MG63 (cell line): ENCODE measurements at regions not wholly inside any gene's neighbourhood (a gene's known extent, or its start where the extent isn't known, plus 50 kb on each side); places are given as distances from the start of the nearest gene placed in this dataset.
A peak's percentile ranks its signal among the peaks of the same experiment; 100 is the strongest.

ENCODE experiments used
- DNase-seq: peaks from one replicate; pipeline ENCODE4 v3.0.0-alpha.2; 2020
- H3K27me3 ChIP-seq: fragments of 250-450 bp; sonication (Bioruptor Pico); 2 replicates; pipeline ENCODE4 v1.5.1; 2020; ENCODE audit warnings: mild to moderate bottlenecking, moderate library complexity
- H3K36me3 ChIP-seq: fragments of 250-450 bp; sonication (Bioruptor Pico); 2 replicates; pipeline ENCODE4 v1.5.1; 2020; ENCODE audit warnings: mild to moderate bottlenecking, moderate library complexity
- H3K4me3 ChIP-seq: fragments of 250-450 bp; sonication (Bioruptor Pico); 2 replicates; pipeline ENCODE4 v1.5.1; 2020; ENCODE audit warnings: mild to moderate bottlenecking, moderate library complexity
- H3K9me3 ChIP-seq: fragments of 250-450 bp; sonication (Bioruptor Pico); 2 replicates; pipeline ENCODE4 v1.5.1; 2020; ENCODE audit warnings: mild to moderate bottlenecking, moderate library complexity

- H3K27me3 ChIP-seq: 0 out of 2 replicates have a peak, but pooled peaks cover 2% of the 10 kb centered on the region
- no peaks in the 10 kb centered on the region for H3K9me3 ChIP-seq
- no peak overlapping the region for H3K4me3 ChIP-seq
- H3K36me3 ChIP-seq: no peaks in the 10 kb centered on the region
- DNase-seq: no peak
These were observed 413.0 kb upstream of the ADARB2 start for GRCh38 chr10:2150288-2150687.

GRCh38 chr10:2145926-2146478 is 408.7 kb upstream of the ADARB2 start:
- no peak for DNase-seq
- Histone ChIP-seq H3K9me3 (no peaks in the 10 kb centered on the region), H3K27me3 (0 out of 2 replicates have a peak, but pooled peaks cover 2% of the 10 kb centered on the region), H3K4me3 (no peak overlapping the region), H3K36me3 (no peaks in the 10 kb centered on the region)

DNA sequence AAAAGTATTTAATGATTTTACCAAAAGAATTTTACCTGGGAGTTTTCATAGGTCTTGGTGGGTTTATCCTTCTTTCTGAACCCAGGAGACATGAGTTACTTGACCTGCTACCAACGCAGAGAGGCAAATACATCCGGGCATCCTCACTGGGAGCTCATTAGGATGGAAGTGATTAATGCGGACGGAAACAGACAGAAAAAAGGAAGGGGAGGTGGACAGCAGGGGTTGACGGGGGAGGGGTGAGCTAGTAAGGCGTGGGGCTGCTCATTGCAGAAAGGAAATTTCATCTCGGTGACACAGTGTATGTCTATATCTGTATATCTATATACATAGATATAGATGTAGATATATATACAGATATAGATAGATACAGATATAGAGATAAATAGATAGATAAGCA is 408.2 kb upstream of the ADARB2 start:
- no peak overlapping the region for H3K4me3 ChIP-seq
- 0 out of 2 replicates have a peak, but pooled peaks cover 2% of the 10 kb centered on the region for H3K27me3 ChIP-seq
- no peak for DNase-seq
- H3K36me3 ChIP-seq: no peaks in the 10 kb centered on the region
- no peaks in the 10 kb centered on the region for H3K9me3 ChIP-seq

DNA sequence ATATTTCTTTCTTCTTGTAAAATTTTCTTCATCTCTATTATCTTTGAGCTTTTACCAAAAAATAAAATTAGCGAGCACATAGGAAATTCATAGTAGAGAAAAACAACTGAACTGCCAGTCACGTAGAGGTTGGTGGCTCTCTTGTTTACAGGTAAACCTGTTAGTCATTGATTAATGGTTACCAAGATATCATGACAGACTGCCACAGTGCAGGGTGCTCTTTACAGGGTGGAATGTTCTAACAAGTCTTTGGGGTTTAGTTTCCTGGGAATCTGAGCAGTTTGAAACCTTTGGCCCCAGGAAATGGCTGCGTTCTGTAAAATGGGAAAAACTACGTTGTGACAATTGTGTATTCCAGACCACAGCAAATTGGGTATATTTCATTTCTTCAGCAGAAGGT is 407.3 kb upstream of the ADARB2 start:
- Histone ChIP-seq H3K27me3 (0 out of 2 replicates have a peak, but pooled peaks cover 2% of the 10 kb centered on the region), H3K4me3 (no peak overlapping the region), H3K36me3 (no peaks in the 10 kb centered on the region), H3K9me3 (no peaks in the 10 kb centered on the region)
- DNase-seq: no peak

DNA sequence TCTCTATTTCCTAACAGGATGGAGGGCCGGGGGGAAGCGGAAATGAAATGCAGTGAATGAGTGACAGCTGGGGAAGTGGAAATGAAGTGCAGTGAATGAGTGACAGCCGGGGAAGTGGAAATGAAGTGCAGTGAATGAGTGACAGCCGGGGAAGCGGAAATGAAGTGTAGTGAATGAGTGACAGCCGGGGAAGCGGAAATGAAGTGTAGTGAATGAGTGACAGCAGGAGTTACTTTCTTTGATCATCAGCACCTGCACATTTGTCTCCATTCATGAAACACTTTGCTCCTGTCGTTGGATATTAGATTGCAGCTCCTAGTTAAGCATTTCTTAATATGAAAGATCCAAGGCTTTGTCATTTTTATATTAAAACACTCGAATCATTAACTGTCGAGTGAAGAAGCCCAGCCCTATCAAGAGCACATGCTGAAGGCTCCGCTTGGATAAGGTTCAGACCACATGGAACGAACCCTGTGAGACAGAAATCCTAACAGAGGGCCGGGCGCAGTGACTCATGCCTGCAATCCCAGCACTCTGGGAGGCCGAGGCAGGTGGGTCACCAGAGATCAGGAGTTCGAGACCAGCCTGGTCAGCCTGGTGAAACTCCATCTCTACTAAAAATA is 406.0 kb upstream of the ADARB2 start:
- no peaks in the 10 kb centered on the region for H3K36me3 ChIP-seq
- DNase-seq: no peak
- no peaks in the 10 kb centered on the region for H3K9me3 ChIP-seq
- H3K4me3 ChIP-seq: no peak overlapping the region
- no peaks in the 10 kb centered on the region for H3K27me3 ChIP-seq

- Histone ChIP-seq H3K27me3 (no peaks in the 10 kb centered on the region), H3K36me3 (no peaks in the 10 kb centered on the region), H3K9me3 (no peaks in the 10 kb centered on the region), H3K4me3 (no peak overlapping the region)
- no peak for DNase-seq
These were observed 402.4 kb upstream of the ADARB2 start for GRCh38 chr10:2139746-2140145.

DNA sequence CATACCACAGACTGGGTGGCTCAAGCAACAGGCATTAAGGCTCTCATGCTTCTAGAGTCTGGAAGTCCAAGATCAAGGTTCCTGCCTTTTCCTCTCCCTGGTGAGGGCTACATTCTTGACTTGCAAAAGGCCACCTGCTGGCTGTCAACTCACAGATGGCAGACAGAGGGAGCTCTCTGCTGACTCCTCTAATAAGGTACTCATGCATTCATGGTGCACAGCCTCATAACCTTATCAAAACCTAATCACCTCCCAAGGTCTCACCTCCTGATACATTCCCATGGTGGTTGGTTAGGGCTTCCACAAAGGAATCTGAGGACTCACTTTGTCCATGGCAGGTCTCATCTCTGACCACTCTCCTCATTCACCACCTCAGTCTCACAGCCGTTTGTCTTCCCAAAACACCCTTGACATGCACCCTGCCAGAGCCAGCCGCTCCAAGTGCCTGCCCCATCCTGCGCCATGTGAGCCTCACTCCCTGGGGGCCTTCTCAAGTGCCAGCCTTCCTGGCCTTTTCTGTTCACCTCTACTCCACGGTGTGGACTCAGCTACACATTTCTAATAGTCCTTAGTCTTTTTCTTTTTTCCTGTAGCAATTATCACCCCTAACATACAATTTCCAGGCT is 400.3 kb upstream of the ADARB2 start:
- peak; percentile 8 for DNase-seq
- Histone ChIP-seq H3K9me3 (no peaks in the 10 kb centered on the region), H3K27me3 (no peaks in the 10 kb centered on the region), H3K36me3 (no peaks in the 10 kb centered on the region), H3K4me3 (no peak overlapping the region)

GRCh38 chr10:2130705-2131305 is 393.5 kb upstream of the ADARB2 start:
- no peak overlapping the region for H3K4me3 ChIP-seq
- H3K9me3 ChIP-seq: no peaks in the 10 kb centered on the region
- H3K27me3 ChIP-seq: no peaks in the 10 kb centered on the region
- DNase-seq: no peak
- H3K36me3 ChIP-seq: no peaks in the 10 kb centered on the region

DNA sequence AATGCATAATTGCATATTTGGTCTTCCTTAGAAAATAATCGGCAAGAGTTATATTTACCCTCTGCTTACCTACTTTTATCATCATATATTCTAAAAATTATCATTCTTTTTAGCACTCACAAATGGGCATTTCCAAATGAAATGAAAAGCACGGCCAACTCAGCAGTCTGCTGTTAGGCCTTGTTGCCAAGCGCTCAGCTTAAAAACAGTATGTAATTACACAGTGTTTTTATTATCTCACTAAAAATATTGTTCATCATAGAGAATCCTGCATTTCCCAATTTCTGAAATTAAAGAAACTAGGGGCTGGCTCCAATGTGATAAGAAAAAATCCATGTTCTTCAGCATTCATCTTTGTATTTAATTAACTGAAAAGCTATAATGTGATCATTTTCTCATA is 391.7 kb upstream of the ADARB2 start:
- Histone ChIP-seq H3K36me3 (no peaks in the 10 kb centered on the region), H3K9me3 (no peaks in the 10 kb centered on the region), H3K27me3 (no peaks in the 10 kb centered on the region), H3K4me3 (no peak overlapping the region)
- DNase-seq: no peak

DNA sequence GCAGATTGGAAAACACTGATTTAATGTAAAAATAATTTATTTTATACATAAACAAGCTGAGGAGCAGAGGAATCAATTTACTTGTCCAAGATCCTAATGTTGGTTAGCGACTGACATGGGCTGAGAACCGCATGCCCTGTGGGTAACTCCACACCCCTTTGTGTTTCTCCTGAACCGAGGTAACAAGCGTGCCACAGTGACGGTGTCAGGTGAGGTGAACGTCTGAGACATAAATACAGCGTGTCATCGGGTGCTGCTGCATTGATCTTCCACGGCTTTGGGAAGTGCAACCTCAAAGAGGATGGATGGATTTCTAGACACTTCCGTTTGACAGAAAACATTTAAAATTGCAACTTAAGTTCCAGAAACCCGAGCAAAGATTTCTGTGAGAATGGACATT is 386.8 kb upstream of the ADARB2 start:
- no peak for DNase-seq
- Histone ChIP-seq H3K9me3 (no peaks in the 10 kb centered on the region), H3K27me3 (no peaks in the 10 kb centered on the region), H3K36me3 (no peaks in the 10 kb centered on the region), H3K4me3 (no peak overlapping the region)

GRCh38 chr10:2122431-2123124 is 385.3 kb upstream of the ADARB2 start:
- Histone ChIP-seq H3K4me3 (no peak overlapping the region), H3K9me3 (no peaks in the 10 kb centered on the region), H3K36me3 (no peaks in the 10 kb centered on the region), H3K27me3 (no peaks in the 10 kb centered on the region)
- DNase-seq: peak; percentile 26

DNA sequence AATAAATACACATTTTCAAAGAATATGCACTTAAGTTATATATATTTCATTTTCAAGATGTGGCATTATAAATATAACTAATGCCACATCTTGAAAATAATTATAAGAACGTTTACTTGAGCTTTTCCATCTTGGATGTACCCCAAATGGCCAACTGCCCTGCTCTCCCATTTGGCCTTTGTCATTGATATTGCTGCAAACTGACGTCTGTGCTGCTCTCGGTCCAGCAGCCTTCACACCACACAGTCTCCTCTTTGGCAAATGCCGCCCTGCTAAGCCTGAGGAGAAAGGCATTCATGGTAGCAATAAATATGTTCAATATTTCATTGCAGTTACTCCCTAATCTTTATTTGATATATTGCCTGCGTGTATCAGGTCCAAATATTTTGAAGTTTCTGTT is 384.6 kb upstream of the ADARB2 start:
- no peak for DNase-seq
- H3K4me3 ChIP-seq: no peak overlapping the region
- no peaks in the 10 kb centered on the region for H3K27me3 ChIP-seq
- H3K9me3 ChIP-seq: no peaks in the 10 kb centered on the region
- no peaks in the 10 kb centered on the region for H3K36me3 ChIP-seq

DNA sequence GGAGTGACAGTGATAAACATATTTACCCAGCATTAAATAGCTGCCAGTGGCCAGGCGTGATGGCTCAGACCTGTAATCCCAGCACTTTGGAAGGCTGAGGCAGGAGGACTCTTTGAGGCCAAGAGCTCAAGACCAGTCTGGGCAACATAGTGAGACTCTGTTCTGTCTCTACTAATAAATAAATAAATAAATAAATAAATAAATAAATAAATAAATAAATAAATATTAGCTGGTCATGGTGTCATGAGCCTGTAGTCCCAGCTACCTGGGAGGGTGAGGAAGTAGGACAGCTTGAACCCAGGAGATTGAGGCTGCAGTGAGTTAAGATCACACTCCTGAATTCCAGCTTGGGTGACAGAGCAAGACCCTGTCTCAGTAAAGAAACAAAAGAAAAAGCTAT is 384.0 kb upstream of the ADARB2 start:
- Histone ChIP-seq H3K27me3 (no peaks in the 10 kb centered on the region), H3K36me3 (no peaks in the 10 kb centered on the region), H3K4me3 (no peak overlapping the region), H3K9me3 (no peaks in the 10 kb centered on the region)
- no peak for DNase-seq

- H3K36me3 ChIP-seq: no peaks in the 10 kb centered on the region
- DNase-seq: no peak
- no peak overlapping the region for H3K4me3 ChIP-seq
- H3K9me3 ChIP-seq: no peaks in the 10 kb centered on the region
- no peaks in the 10 kb centered on the region for H3K27me3 ChIP-seq
These were observed 383.4 kb upstream of the ADARB2 start for GRCh38 chr10:2120746-2121145.

DNA sequence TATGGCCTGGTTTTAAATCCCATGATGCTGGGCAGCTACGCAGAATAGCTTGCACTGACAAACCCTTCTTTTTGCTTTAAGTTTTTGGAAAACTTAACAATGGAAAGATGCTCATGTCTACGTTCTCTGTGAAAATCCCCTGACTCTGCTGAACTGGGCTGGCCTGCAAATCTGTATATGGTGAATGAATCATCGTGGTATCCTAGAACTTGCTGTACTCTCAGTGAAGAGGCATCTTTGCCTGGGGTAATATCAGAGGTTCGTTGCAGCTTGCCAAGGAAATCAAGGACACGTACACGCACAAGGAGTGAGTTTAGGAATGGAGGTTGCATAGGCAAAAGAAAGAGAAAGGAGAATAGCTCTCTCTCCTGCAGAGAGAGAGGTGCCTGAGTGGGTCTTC is 382.0 kb upstream of the ADARB2 start:
- Histone ChIP-seq H3K9me3 (no peaks in the 10 kb centered on the region), H3K36me3 (no peaks in the 10 kb centered on the region), H3K4me3 (no peak overlapping the region), H3K27me3 (no peaks in the 10 kb centered on the region)
- DNase-seq: no peak

GRCh38 chr10:2118201-2118600 is 380.9 kb upstream of the ADARB2 start:
- no peaks in the 10 kb centered on the region for H3K9me3 ChIP-seq
- no peak overlapping the region for H3K4me3 ChIP-seq
- no peak for DNase-seq
- H3K27me3 ChIP-seq: no peaks in the 10 kb centered on the region
- H3K36me3 ChIP-seq: no peaks in the 10 kb centered on the region

- H3K9me3 ChIP-seq: no peaks in the 10 kb centered on the region
- no peaks in the 10 kb centered on the region for H3K36me3 ChIP-seq
- no peak for DNase-seq
- no peak overlapping the region for H3K4me3 ChIP-seq
- H3K27me3 ChIP-seq: no peaks in the 10 kb centered on the region
These were observed 380.3 kb upstream of the ADARB2 start for GRCh38 chr10:2117641-2118040.
